ENCODE measurements at regions not wholly inside any gene's neighbourhood (a gene's known extent, or its start where the extent isn't known, plus 50 kb on each side); places are given as distances from the start of the nearest gene placed in this dataset.

DNA sequence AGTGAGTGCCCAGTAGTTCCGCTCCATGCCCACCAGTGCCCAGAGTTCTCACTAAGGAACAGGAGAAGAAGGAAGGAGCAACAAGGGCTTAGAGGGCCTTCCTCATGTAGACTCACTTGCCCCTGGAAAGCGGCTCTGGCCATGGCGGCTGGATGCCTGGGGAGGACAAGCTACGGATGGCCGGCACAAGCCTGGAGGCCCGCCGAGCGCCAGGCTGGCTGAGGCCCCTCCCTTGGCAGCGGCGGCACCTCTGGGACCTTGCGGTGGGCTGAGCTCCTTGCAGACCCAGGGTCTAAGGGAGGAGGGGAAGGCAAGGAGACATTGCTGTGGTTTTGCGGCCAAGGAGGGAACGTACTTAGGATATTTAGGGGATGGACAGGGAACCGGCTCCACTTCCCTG is 160.1 kb downstream of the SALL1 start:
- DNase-seq, result no peak
- Mint-ChIP-seq H3K4me3 (no peak overlapping the region), H3K36me3 (no peaks in the 10 kb centered on the region), H3K27me3 (peaks cover 9 to 12% of the 10 kb centered on the region in 2 donors), H3K4me1 (no peaks in the 10 kb centered on the region), H3K9me3 (peaks cover 0 to 6% (median 2%) of the 10 kb centered on the region in 5 donors), H3K27ac (no peak overlapping the region)
- CTCF ChIA-PET, result no interaction called here
- POLR2A ChIA-PET, result no interaction called here
- Histone ChIP-seq H3K4me1 (ENCODE audit: insufficient read depth, low read length) (no peaks in the 10 kb centered on the region), H3K4me3 (ENCODE audit: low read length) (no peak overlapping the region), H3K36me3 (ENCODE audit: insufficient read depth, low read length) (no peaks in the 10 kb centered on the region), H3K9me3 (ENCODE audit: low read length) (no peaks in the 10 kb centered on the region), H3K27ac (ENCODE audit: low read depth, low read length) (no peak overlapping the region), H3K27me3 (ENCODE audit: insufficient read depth, low read length, poor library complexity, severe bottlenecking) (no peaks in the 10 kb centered on the region)

DNA sequence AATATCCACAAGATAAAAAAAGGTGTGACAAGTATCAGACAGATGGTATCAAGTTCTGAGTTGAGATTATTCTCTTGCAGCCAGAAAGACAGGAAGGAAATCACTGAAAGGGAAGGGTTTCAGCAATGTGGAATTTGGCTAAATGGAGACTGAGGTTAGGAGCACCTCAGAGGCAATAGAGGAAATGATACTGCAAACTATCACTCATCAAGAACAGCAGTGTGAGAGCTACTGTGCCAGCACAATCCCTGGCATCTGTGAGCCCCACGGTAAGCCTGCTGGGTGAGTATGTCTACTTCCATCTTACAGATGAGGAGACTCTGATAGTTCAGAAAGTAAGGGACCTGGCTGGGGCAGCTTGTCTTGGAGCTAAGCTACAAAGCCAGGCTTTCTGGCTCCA is 162.0 kb downstream of the SALL1 start:
- H3K4me3 ChIP-seq (ENCODE audit: low read length), result no peak overlapping the region
- ChIA-PET CTCF (no interaction called here), POLR2A (no interaction called here)
- no peaks in the 10 kb centered on the region for H3K4me1 ChIP-seq (ENCODE audit: insufficient read depth, low read length)
- no peaks in the 10 kb centered on the region for H3K36me3 ChIP-seq (ENCODE audit: insufficient read depth, low read length)
- Mint-ChIP-seq H3K27me3 (peaks cover 9 to 12% of the 10 kb centered on the region in 2 donors), H3K27ac (no peak overlapping the region), H3K4me1 (no peaks in the 10 kb centered on the region), H3K9me3 (peaks cover 0 to 5% (median 2%) of the 10 kb centered on the region in 5 donors), H3K36me3 (no peaks in the 10 kb centered on the region), H3K4me3 (no peak overlapping the region)
- H3K9me3 ChIP-seq (ENCODE audit: low read length), result no peaks in the 10 kb centered on the region
- DNase-seq, result no peak
- no peak overlapping the region for H3K27ac ChIP-seq (ENCODE audit: low read depth, low read length)
- no peaks in the 10 kb centered on the region for H3K27me3 ChIP-seq (ENCODE audit: insufficient read depth, low read length, poor library complexity, severe bottlenecking)

DNA sequence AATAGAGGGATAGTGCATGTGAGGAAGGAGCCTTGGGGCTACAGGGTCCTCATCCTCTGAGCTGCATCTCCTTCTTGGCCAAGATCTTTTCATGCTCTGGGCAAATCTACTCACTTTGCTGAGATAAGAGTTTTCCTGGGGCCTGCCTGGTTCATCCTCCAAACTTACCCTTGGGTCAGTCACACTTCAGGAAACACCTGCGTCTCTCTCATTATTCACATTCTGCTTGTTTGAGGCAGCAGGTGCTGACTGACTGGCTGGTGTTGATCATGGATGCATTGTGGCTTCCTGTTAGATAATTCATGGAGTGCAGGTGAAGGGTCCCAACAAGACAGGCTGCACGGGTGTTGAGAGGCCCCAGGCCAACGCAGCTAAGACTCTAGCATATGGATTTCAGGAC is 162.6 kb downstream of the SALL1 start:
- ChIA-PET POLR2A (no interaction called here), CTCF (no interaction called here)
- Mint-ChIP-seq H3K4me3 (no peak overlapping the region), H3K4me1 (no peaks in the 10 kb centered on the region), H3K36me3 (no peaks in the 10 kb centered on the region), H3K9me3 (peaks cover 0 to 5% (median 2%) of the 10 kb centered on the region in 5 donors), H3K27me3 (peaks cover 9 to 12% of the 10 kb centered on the region in 2 donors), H3K27ac (no peak overlapping the region)
- Histone ChIP-seq H3K9me3 (ENCODE audit: low read length) (no peaks in the 10 kb centered on the region), H3K27me3 (ENCODE audit: insufficient read depth, low read length, poor library complexity, severe bottlenecking) (no peaks in the 10 kb centered on the region), H3K36me3 (ENCODE audit: insufficient read depth, low read length) (no peaks in the 10 kb centered on the region), H3K27ac (ENCODE audit: low read depth, low read length) (no peak overlapping the region), H3K4me1 (ENCODE audit: insufficient read depth, low read length) (no peaks in the 10 kb centered on the region), H3K4me3 (ENCODE audit: low read length) (no peak overlapping the region)
- no peak for DNase-seq

DNA sequence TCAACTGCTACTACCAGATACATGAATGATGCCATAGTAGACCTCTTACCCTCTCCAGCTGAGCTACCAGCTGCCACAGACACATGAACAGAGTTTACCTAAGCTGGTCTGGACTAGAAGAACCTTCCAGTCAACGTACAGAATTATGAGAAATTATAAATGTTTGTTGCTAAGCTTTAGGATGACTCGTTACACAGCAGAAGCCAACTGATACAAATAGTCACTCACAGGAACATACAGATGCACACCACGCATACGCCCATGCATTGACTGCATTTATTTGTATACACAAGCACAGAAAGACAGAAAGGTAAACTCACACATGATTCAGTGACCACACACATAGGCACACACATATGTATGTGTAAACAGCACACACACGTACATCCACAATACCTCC is 164.6 kb downstream of the SALL1 start:
- no peaks in the 10 kb centered on the region for H3K27me3 ChIP-seq (ENCODE audit: insufficient read depth, low read length, poor library complexity, severe bottlenecking)
- no peak for DNase-seq
- ChIA-PET POLR2A (no interaction called here), CTCF (no interaction called here)
- H3K4me3 ChIP-seq (ENCODE audit: low read length), result no peak overlapping the region
- Mint-ChIP-seq H3K4me3 (no peak overlapping the region), H3K36me3 (no peaks in the 10 kb centered on the region), H3K4me1 (no peaks in the 10 kb centered on the region), H3K27ac (no peak overlapping the region), H3K27me3 (peaks cover 9 to 12% of the 10 kb centered on the region in 2 donors), H3K9me3 (peaks cover 0 to 8% (median 2%) of the 10 kb centered on the region in 5 donors)
- no peaks in the 10 kb centered on the region for H3K4me1 ChIP-seq (ENCODE audit: insufficient read depth, low read length)
- no peaks in the 10 kb centered on the region for H3K9me3 ChIP-seq (ENCODE audit: low read length)
- H3K36me3 ChIP-seq (ENCODE audit: insufficient read depth, low read length), result no peaks in the 10 kb centered on the region
- H3K27ac ChIP-seq (ENCODE audit: low read depth, low read length), result no peak overlapping the region

DNA sequence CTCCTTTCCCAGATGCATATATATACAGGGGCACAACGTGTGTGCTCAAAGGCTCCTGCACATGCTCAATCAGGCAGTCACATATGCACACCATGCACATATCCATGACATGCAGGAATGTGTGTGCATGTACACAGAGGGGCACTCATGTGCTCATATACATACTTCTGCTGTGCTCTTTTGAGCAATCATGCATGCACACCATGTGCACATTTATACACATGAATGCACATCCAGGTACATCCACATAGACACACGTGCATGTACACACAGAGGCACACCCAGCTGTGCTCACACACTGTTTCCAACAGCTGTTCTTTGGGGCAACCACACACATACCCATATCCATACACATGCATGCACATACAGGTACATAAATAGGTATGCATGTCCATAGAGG is 165.3 kb downstream of the SALL1 start:
- H3K27me3 ChIP-seq (ENCODE audit: insufficient read depth, low read length, poor library complexity, severe bottlenecking), result no peaks in the 10 kb centered on the region
- Mint-ChIP-seq H3K36me3 (no peaks in the 10 kb centered on the region), H3K27ac (no peak overlapping the region), H3K9me3 (peaks cover 0 to 10% (median 2%) of the 10 kb centered on the region in 5 donors), H3K4me3 (no peak overlapping the region), H3K27me3 (peaks cover 9 to 16% of the 10 kb centered on the region in 2 donors), H3K4me1 (no peaks in the 10 kb centered on the region)
- CTCF ChIA-PET, result no interaction called here
- POLR2A ChIA-PET, result no interaction called here
- H3K27ac ChIP-seq (ENCODE audit: low read depth, low read length), result no peak overlapping the region
- H3K36me3 ChIP-seq (ENCODE audit: insufficient read depth, low read length), result no peaks in the 10 kb centered on the region
- no peak for DNase-seq
- no peaks in the 10 kb centered on the region for H3K9me3 ChIP-seq (ENCODE audit: low read length)
- H3K4me3 ChIP-seq (ENCODE audit: low read length), result no peak overlapping the region
- H3K4me1 ChIP-seq (ENCODE audit: insufficient read depth, low read length), result no peaks in the 10 kb centered on the region

DNA sequence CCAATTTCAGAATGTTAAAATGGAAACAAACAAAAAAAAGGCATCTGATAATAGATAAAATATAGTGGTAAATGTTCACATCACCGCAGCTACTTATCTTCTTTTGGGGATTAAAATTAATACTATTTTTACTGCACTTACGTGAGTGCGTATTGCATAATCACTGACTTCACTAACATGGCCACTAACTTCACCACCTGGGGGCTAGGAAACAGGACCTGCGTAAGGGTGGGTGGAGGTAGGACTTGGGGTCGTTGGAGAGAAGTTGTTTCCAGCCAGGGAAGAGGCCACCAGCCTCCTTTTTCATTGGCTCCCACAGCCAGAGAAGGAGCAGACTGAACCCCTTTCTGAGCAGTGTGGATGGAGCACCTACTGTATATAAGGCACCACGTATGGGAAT is 166.4 kb downstream of the SALL1 start:
- CTCF ChIA-PET, result no interaction called here
- Mint-ChIP-seq H3K36me3 (no peaks in the 10 kb centered on the region), H3K27ac (no peak overlapping the region), H3K27me3 (peaks cover 4 to 16% of the 10 kb centered on the region in 2 donors), H3K4me3 (no peak overlapping the region), H3K4me1 (no peaks in the 10 kb centered on the region), H3K9me3 (peaks cover 0 to 9% (median 0%) of the 10 kb centered on the region in 5 donors)
- POLR2A ChIA-PET, result no interaction called here
- Histone ChIP-seq H3K4me3 (ENCODE audit: low read length) (no peak overlapping the region), H3K4me1 (ENCODE audit: insufficient read depth, low read length) (no peaks in the 10 kb centered on the region), H3K27me3 (ENCODE audit: insufficient read depth, low read length, poor library complexity, severe bottlenecking) (no peaks in the 10 kb centered on the region), H3K27ac (ENCODE audit: low read depth, low read length) (no peak overlapping the region), H3K9me3 (ENCODE audit: low read length) (no peaks in the 10 kb centered on the region), H3K36me3 (ENCODE audit: insufficient read depth, low read length) (no peaks in the 10 kb centered on the region)
- DNase-seq, result no peak

DNA sequence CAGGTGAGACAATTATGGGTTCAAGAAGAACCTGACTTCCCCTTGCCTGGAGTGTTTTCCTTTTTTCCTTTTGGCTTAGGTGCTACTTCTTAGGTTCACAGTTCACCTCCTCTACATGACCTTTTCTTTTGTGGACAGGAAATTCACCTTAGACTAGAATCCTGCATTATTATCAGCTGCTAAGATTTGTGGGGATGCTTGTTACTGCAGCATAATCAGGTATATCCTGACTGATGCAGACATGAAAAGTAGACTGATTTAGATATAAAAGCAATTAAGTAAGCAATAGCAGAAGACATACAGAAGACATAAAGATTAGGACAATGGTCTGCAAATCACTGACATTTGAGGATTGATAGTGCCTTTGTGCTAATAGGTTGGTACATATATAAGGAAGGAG is 168.3 kb downstream of the SALL1 start:
- H3K9me3 ChIP-seq (ENCODE audit: low read length), result no peaks in the 10 kb centered on the region
- H3K9me3 Mint-ChIP-seq, result peaks cover 0 to 7% (median 0%) of the 10 kb centered on the region in 5 donors
- no peak for DNase-seq
- no peaks in the 10 kb centered on the region for H3K4me1 Mint-ChIP-seq
- ChIA-PET CTCF (no interaction called here), POLR2A (no interaction called here)
- no peak overlapping the region for H3K4me3 Mint-ChIP-seq
- H3K4me1 ChIP-seq (ENCODE audit: insufficient read depth, low read length), result no peaks in the 10 kb centered on the region
- H3K36me3 Mint-ChIP-seq, result no peaks in the 10 kb centered on the region
- H3K27ac Mint-ChIP-seq, result no peak overlapping the region
- H3K27me3 ChIP-seq (ENCODE audit: insufficient read depth, low read length, poor library complexity, severe bottlenecking), result no peaks in the 10 kb centered on the region
- H3K4me3 ChIP-seq (ENCODE audit: low read length), result no peak overlapping the region
- peaks cover 6% of the 10 kb centered on the region in 2 donors for H3K27me3 Mint-ChIP-seq
- no peaks in the 10 kb centered on the region for H3K36me3 ChIP-seq (ENCODE audit: insufficient read depth, low read length)
- H3K27ac ChIP-seq (ENCODE audit: low read depth, low read length), result no peak overlapping the region

DNA sequence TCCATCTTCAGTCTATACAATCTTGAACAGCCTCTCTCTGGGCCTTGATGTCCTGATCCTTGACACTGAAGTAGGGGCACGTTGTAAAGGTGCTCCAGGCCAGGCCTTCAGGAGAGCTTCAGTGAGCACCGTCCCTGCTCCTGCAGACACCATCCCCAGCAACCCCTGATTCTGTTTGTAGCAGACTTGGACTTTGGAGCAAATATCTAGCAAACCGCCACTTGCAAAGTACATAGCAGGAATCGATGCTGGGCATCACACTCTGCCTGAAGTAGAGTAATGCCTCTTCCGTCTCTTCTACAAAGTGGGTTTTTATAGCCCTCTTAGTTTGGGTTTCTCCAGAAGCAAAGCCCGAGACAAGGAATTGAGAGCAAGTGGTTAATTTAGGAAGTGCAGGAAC is 169.1 kb downstream of the SALL1 start:
- Mint-ChIP-seq H3K27me3 (peaks cover 4 to 5% of the 10 kb centered on the region in 2 donors), H3K4me1 (no peaks in the 10 kb centered on the region), H3K9me3 (peaks cover 0 to 6% (median 0%) of the 10 kb centered on the region in 5 donors), H3K27ac (no peak overlapping the region), H3K4me3 (no peak overlapping the region), H3K36me3 (no peaks in the 10 kb centered on the region)
- ChIA-PET POLR2A (no interaction called here), CTCF (no interaction called here)
- no peak overlapping the region for H3K27ac ChIP-seq (ENCODE audit: low read depth, low read length)
- H3K27me3 ChIP-seq (ENCODE audit: insufficient read depth, low read length, poor library complexity, severe bottlenecking), result no peaks in the 10 kb centered on the region
- H3K36me3 ChIP-seq (ENCODE audit: insufficient read depth, low read length), result no peaks in the 10 kb centered on the region
- H3K9me3 ChIP-seq (ENCODE audit: low read length), result no peaks in the 10 kb centered on the region
- no peaks in the 10 kb centered on the region for H3K4me1 ChIP-seq (ENCODE audit: insufficient read depth, low read length)
- DNase-seq, result no peak
- H3K4me3 ChIP-seq (ENCODE audit: low read length), result no peak overlapping the region

DNA sequence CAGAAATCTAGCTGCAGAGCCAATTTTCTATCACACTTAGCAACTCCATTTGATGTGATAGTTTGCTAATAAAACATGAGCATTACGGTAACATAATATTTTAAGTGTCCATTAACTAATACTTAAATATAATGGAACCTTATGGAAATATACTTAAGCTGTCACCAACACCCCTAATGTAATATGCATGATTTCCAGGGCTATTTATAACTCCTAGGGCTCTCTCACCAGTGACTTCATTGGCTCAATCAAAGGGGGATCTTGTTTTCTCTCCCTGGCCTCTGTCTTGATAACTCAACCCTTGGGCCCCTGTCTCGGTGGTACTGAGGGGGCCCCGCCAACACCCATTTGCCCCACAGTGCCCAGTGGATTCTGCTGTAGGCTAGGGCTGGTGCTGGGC is 170.4 kb downstream of the SALL1 start:
- no peaks in the 10 kb centered on the region for H3K4me1 ChIP-seq (ENCODE audit: insufficient read depth, low read length)
- H3K27ac ChIP-seq (ENCODE audit: low read depth, low read length), result no peak overlapping the region
- Mint-ChIP-seq H3K4me1 (no peaks in the 10 kb centered on the region), H3K36me3 (no peaks in the 10 kb centered on the region), H3K4me3 (no peak overlapping the region), H3K9me3 (peaks cover 0 to 6% (median 0%) of the 10 kb centered on the region in 5 donors), H3K27ac (no peak overlapping the region), H3K27me3 (peaks cover 5 to 6% of the 10 kb centered on the region in 2 donors)
- H3K9me3 ChIP-seq (ENCODE audit: low read length), result no peaks in the 10 kb centered on the region
- no peaks in the 10 kb centered on the region for H3K36me3 ChIP-seq (ENCODE audit: insufficient read depth, low read length)
- DNase-seq, result no peak
- H3K27me3 ChIP-seq (ENCODE audit: insufficient read depth, low read length, poor library complexity, severe bottlenecking), result no peaks in the 10 kb centered on the region
- ChIA-PET CTCF (no interaction called here), POLR2A (no interaction called here)
- no peak overlapping the region for H3K4me3 ChIP-seq (ENCODE audit: low read length)
